ENCODE measurements at regions not wholly inside any gene's neighbourhood (a gene's known extent, or its start where the extent isn't known, plus 50 kb on each side); places are given as distances from the start of the nearest gene placed in this dataset.

GRCh38 chr5:56671571-56671970 is 143.8 kb upstream of the MAP3K1 start:
- no peak for TF ChIP-seq CTCF (IDR thresholded peaks at IDR 0.05; ENCODE audit: insufficient read depth, low read length, poor library complexity, severe bottlenecking)
- Histone ChIP-seq H3K36me3 (ENCODE audit: control insufficient read depth, insufficient read depth, low read length) (no peaks in the 10 kb centered on the region), H3K27me3 (ENCODE audit: control insufficient read depth, insufficient read depth, low read length) (no peaks in the 10 kb centered on the region), H3K4me3 (ENCODE audit: low read depth, low read length) (no peak overlapping the region)
- DNase-seq (ENCODE audit: low read depth): no peak

GRCh38 chr5:56670916-56671315 is 144.4 kb upstream of the MAP3K1 start:
- DNase-seq (ENCODE audit: low read depth): no peak
- Histone ChIP-seq H3K4me3 (ENCODE audit: low read depth, low read length) (no peak overlapping the region), H3K27me3 (ENCODE audit: control insufficient read depth, insufficient read depth, low read length) (no peaks in the 10 kb centered on the region), H3K36me3 (ENCODE audit: control insufficient read depth, insufficient read depth, low read length) (no peaks in the 10 kb centered on the region)
- TF ChIP-seq CTCF (IDR thresholded peaks at IDR 0.05; ENCODE audit: insufficient read depth, low read length, poor library complexity, severe bottlenecking): no peak

- no peak for DNase-seq (ENCODE audit: low read depth)
Measured at GRCh38 chr5:56669534-56670483, 145.5 kb upstream of the MAP3K1 start.

DNA sequence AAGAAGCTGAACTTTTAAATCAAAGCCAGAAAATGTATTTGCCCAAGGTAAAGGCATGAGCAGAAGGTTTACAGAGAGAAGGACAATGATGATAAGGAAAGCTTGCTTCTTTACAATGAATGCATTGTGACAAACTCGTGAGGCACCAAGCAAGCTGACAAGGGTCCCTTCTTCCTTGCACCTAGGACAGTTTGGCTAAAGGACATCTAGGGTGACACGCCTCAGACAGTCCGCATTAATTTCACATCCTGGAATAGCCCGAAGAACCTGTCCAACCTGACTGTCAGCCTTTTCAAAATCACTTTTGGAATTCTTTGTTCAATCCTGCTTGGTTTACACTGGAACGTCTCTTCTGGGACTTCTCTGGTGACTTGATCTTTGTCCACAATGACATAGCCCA is 146.4 kb upstream of the MAP3K1 start:
- no peak for TF ChIP-seq CTCF (IDR thresholded peaks at IDR 0.05; ENCODE audit: insufficient read depth, low read length, poor library complexity, severe bottlenecking)
- no peak for DNase-seq (ENCODE audit: low read depth)
- H3K4me3 ChIP-seq (ENCODE audit: low read depth, low read length): no peak overlapping the region
- no peaks in the 10 kb centered on the region for H3K36me3 ChIP-seq (ENCODE audit: control insufficient read depth, insufficient read depth, low read length)
- H3K27me3 ChIP-seq (ENCODE audit: control insufficient read depth, insufficient read depth, low read length): no peaks in the 10 kb centered on the region

More at GRCh38 chr5:56669534-56670483, 145.5 kb upstream of the MAP3K1 start:
- no peak overlapping the region for H3K4me3 ChIP-seq (ENCODE audit: low read depth, low read length)
- no peaks in the 10 kb centered on the region for H3K36me3 ChIP-seq (ENCODE audit: control insufficient read depth, insufficient read depth, low read length)
- H3K27me3 ChIP-seq (ENCODE audit: control insufficient read depth, insufficient read depth, low read length): no peaks in the 10 kb centered on the region
- TF ChIP-seq CTCF (IDR thresholded peaks at IDR 0.05; ENCODE audit: insufficient read depth, low read length, poor library complexity, severe bottlenecking): no peak

DNA sequence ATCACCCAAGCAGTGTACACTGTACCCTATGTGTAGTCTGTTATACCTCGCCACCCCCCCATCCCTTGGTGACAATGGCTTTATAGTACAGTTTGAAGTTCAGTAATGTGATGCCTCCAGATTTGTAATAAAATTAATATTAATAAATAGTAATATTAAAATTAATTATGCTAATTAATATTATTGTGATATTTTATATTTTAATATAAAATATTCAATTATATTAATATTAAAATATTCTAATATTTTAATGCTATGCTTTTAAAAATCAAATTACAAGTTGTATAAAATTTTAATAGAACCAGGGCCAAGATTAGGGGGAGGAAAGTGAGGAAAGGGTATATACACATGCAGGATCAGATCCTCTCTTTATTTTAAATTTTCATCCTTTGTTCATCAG is 147.7 kb upstream of the MAP3K1 start:
- TF ChIP-seq CTCF (IDR thresholded peaks at IDR 0.05; ENCODE audit: insufficient read depth, low read length, poor library complexity, severe bottlenecking): no peak

More for the DNA sequence above, 147.7 kb upstream of the MAP3K1 start:
- no peak for DNase-seq (ENCODE audit: low read depth)
- H3K36me3 ChIP-seq (ENCODE audit: control insufficient read depth, insufficient read depth, low read length): no peaks in the 10 kb centered on the region
- H3K27me3 ChIP-seq (ENCODE audit: control insufficient read depth, insufficient read depth, low read length): no peaks in the 10 kb centered on the region
- no peak overlapping the region for H3K4me3 ChIP-seq (ENCODE audit: low read depth, low read length)
